Gastroesophageal sphincter (tissue), 4 donors: ENCODE measurements at regions not wholly inside any gene's neighbourhood (a gene's known extent, or its start where the extent isn't known, plus 50 kb on each side); places are given as distances from the start of the nearest gene placed in this dataset.

Experiments used
- ATAC-seq: fragments of 150-250 bp; one replicate; pipeline ENCODE4 v1.9.1; 2016; ENCODE audit warnings: mild to moderate bottlenecking, moderate library complexity
- H3K27ac ChIP-seq, 4 donors: fragments of 200-600 bp; sonication (generic) in 3 of 4; 1 replicate in 3 of 4; 2 replicates in 1 of 4; pipeline ENCODE4 v1.5.1; 2016 to 2019
- H3K27me3 ChIP-seq: fragments of 200-600 bp; sonication (generic); one replicate; pipeline ENCODE4 v1.5.1; 2019
- H3K36me3 ChIP-seq, 2 donors: fragments of 200-600 bp; sonication (generic); one replicate each; pipeline ENCODE4 v1.5.1; 2019; ENCODE audit warnings: control low read depth in 1 of 2
- H3K4me1 ChIP-seq, 3 donors: fragments of 200-600 bp; sonication (generic); 1 replicate in 2 of 3; 2 replicates in 1 of 3; pipeline ENCODE4 v1.5.1; 2016 to 2019; ENCODE audit warnings: control low read depth in 2 of 3
- H3K4me3 ChIP-seq, 2 donors: fragments of 200-600 bp; sonication (generic); one replicate each; pipeline ENCODE4 v1.5.1; 2019; ENCODE audit warnings: mild to moderate bottlenecking in 1 of 2, moderate library complexity in 1 of 2
- H3K9me3 ChIP-seq, 3 donors: fragments of 200-600 bp; sonication (generic); one replicate each; pipeline ENCODE4 v1.5.1; 2017 to 2019; ENCODE audit warnings: control low read depth in 2 of 3
- EP300 ChIP-seq: sonication (generic); formaldehyde crosslinking; IDR thresholded peaks from one replicate; pipeline ENCODE4 v1.6.1; 2017; ENCODE audit warnings: antibody characterized with exemption, mild to moderate bottlenecking
- POLR2A ChIP-seq, 2 donors: fragments of 450-650 bp; IDR thresholded peaks; one replicate each; pipeline ENCODE4 v1.6.1; 2017; ENCODE audit warnings: antibody characterized with exemption in 2 of 2, mild to moderate bottlenecking in 2 of 2, moderate library complexity in 1 of 2
- POLR2AphosphoS5 ChIP-seq: sonication (generic); formaldehyde crosslinking; IDR thresholded peaks from one replicate; pipeline ENCODE4 v1.6.1; 2017; ENCODE audit warnings: antibody characterized with exemption
- whole genome bisulfite sequencing, 2 donors: methylation state at CpG; one replicate each; pipeline ENCODE4 v1.1.5; 2018; ENCODE audit warnings: low coverage in 1 of 2; 5-methylcytosine and 5-hydroxymethylcytosine counted together
- TF ChIP-seq, protein P1 (sequence below), 4 experiments: fragments of 200-600 bp in 2 of 4; fragments of 450-650 bp in 2 of 4; sonication (generic) in 1 of 4; IDR thresholded peaks; one replicate each; pipeline ENCODE4 v1.5.1; 2017 to 2019; ENCODE audit warnings: antibody characterized with exemption in 4 of 4, mild to moderate bottlenecking in 2 of 4, moderate library complexity in 2 of 4

DNA sequence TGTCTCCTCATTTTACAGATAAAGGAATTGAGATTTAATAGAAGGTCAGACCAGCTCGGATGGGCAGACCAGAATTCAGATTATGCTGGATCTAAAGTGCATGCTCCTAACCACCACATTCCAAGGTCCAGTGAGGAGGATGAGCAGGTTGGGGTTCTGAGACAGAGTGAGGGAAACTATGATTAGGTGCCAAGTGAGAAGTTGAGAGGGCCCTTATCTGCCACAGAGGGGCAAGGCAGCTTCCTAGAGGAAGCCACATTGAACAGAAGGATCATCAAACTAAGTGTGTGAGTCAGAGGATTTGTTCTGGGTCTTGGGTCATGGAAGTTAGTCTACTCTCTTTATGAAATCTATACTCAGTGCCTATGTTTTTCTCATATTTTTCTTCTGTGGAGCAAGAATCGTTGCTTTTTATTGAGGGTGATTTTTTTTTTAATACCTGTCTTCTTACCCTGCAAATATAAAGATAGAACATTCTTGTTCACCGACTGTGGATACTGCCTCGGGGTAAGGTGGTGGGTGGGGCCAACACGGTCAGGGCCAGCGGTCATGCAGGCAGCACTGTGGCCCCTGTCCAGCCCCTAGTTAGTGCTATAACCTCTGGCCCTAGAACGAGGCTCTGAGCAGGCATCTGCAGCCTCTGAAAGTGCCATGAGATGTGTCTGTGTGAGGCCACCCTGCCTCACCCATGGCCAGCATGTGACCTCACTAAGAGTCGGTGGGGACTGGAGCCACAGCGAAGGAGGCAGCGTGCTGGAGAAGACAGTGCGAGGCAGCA lies 55.6 kb upstream of the PTHLH start:
- Histone ChIP-seq H3K27ac (no peak overlapping the region), H3K4me1 (no peaks in the 10 kb centered on the region), H3K9me3 (no peaks in the 10 kb centered on the region), H3K4me3 (no peak overlapping the region), H3K27me3 (no peaks in the 10 kb centered on the region), H3K36me3 (no peaks in the 10 kb centered on the region)
- WGBS, 2 donors: 50 to 85% methylated on average over 1 to 4 of the region's 11 CpGs
- TF ChIP-seq, protein P1, sequence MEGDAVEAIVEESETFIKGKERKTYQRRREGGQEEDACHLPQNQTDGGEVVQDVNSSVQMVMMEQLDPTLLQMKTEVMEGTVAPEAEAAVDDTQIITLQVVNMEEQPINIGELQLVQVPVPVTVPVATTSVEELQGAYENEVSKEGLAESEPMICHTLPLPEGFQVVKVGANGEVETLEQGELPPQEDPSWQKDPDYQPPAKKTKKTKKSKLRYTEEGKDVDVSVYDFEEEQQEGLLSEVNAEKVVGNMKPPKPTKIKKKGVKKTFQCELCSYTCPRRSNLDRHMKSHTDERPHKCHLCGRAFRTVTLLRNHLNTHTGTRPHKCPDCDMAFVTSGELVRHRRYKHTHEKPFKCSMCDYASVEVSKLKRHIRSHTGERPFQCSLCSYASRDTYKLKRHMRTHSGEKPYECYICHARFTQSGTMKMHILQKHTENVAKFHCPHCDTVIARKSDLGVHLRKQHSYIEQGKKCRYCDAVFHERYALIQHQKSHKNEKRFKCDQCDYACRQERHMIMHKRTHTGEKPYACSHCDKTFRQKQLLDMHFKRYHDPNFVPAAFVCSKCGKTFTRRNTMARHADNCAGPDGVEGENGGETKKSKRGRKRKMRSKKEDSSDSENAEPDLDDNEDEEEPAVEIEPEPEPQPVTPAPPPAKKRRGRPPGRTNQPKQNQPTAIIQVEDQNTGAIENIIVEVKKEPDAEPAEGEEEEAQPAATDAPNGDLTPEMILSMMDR (IDR thresholded peaks at IDR 0.05): no peak
- TF ChIP-seq EP300 (no peak), POLR2A (IDR thresholded peaks at IDR 0.05) (no peak), POLR2AphosphoS5 (no peak)
- ATAC-seq: no peak

DNA sequence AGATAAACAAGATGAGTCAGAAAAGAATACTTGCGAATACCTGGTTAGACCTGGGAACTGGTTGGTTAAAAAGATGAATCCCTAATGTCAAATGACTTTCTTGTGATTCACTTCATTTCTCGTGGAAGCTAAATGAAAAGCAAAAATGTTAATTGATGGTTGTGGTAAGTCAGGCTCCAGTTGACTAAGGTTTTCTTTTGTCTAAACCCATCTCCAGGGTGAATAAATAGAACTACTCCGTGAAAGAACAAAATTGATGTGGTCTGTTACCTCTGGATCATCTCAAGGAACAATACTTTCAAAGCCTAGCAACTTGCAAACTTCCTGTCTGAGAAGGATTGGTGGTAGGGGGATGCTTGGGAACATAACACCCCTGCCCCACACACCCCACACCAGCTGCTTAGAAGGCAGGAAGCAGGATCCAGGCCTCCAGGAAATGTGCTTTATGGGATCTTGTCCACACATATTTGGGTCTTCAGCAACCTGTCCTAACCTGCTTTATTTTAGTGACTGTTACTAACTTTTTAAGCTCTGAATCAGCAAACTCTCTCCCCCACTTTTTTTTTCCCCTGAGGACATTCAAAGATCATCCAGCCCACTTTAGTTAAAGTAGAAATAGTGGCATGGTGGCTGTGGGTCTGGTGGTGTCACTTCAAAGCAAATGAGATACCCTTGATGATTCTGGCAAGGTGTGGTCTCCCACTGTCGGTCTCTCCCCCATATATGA lies 60.4 kb upstream of the PTHLH start:
- no peak overlapping the region for H3K27ac ChIP-seq
- 64 to 78% methylated on average over 4 of the region's 4 CpGs for WGBS, 2 donors
- no peak for ATAC-seq
- no peaks in the 10 kb centered on the region for H3K9me3 ChIP-seq
- H3K36me3 ChIP-seq: no peaks in the 10 kb centered on the region
- TF ChIP-seq EP300: no peak
- H3K4me1 ChIP-seq: no peaks in the 10 kb centered on the region
- no peaks in the 10 kb centered on the region for H3K27me3 ChIP-seq
- H3K4me3 ChIP-seq: no peak overlapping the region

DNA sequence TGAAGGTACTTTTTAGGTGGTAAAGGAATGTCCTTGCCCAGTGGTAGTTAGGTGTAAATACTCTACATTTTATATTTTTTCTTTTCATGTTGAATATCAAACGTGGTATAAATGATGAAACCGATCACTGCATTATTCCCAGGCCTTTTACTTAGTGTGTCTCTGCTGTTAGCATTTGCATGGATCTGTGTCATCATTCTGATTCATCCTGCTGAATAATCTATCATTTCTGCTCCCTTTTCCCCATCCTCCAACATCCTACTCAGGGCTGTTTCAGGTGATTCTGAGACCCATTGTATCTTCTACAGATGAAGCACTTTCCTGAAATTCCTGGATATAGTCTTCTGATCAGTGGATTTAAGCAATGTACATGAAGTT lies 61.0 kb upstream of the PTHLH start:
- ATAC-seq: no peak
- Histone ChIP-seq H3K9me3 (no peaks in the 10 kb centered on the region), H3K4me3 (no peak overlapping the region), H3K27ac (no peak overlapping the region), H3K4me1 (no peaks in the 10 kb centered on the region), H3K27me3 (no peaks in the 10 kb centered on the region), H3K36me3 (no peaks in the 10 kb centered on the region)
- TF ChIP-seq EP300 (no peak), POLR2A (IDR thresholded peaks at IDR 0.05) (no peak), POLR2AphosphoS5 (no peak)
- TF ChIP-seq, protein P1 (IDR thresholded peaks at IDR 0.05): no peak
- 91 to 93% methylated on average over 2 of the region's 2 CpGs for WGBS, 2 donors

DNA sequence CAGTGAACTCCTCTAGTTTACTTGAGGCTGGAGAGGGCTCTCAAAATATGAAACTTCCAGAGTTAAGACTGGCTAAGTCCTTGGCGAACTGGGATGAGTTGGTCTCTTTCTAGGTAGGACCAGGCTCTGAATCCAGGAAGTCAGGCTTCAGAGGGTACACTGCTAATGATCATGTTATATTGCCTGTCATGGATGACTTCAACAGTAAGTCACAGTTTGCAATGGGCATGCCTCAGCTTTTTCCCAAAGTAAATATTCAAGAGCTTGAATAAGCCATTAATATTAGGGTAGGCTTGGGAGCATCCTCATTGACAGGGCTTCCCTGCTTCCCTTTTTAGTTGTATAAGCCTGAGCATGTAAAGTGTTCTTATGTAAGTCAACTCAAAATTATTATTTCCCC lies 61.7 kb upstream of the PTHLH start:
- Histone ChIP-seq H3K4me3 (no peak overlapping the region), H3K27me3 (no peaks in the 10 kb centered on the region), H3K9me3 (no peaks in the 10 kb centered on the region), H3K36me3 (no peaks in the 10 kb centered on the region), H3K4me1 (no peaks in the 10 kb centered on the region), H3K27ac (no peak overlapping the region)
- no peak for ATAC-seq
- 100% methylated on average over 1 of the region's 1 CpG; no CpG with 5 or more reads in 1 of the 2 donors for WGBS, 2 donors
- TF ChIP-seq, protein P1 (IDR thresholded peaks at IDR 0.05): no peak
- TF ChIP-seq POLR2AphosphoS5 (no peak), EP300 (no peak), POLR2A (IDR thresholded peaks at IDR 0.05) (no peak)

DNA sequence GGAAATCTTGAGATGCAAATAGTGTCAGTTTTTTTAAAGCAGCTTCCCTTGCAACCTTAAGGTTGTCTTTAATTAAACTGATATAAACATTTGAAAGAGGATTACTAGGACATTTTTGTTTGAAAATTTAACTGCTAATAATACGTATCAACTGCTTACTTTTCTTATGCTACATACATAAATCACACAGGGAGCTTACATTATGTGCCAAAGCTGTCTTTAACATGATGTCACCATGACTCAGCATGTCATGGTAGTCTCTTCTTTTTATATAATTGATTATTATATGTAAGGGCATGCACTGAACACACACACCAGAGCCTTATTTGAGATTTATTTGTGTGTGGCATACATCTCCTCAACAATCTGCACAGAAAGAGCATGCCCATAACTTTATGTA lies 63.0 kb upstream of the PTHLH start:
- H3K27ac ChIP-seq: no peak overlapping the region
- H3K9me3 ChIP-seq: no peaks in the 10 kb centered on the region
- ATAC-seq: no peak
- no peaks in the 10 kb centered on the region for H3K36me3 ChIP-seq
- 9 to 44% methylated on average over 1 of the region's 1 CpG for WGBS, 2 donors
- no peak overlapping the region for H3K4me3 ChIP-seq
- no peaks in the 10 kb centered on the region for H3K27me3 ChIP-seq
- TF ChIP-seq EP300 (no peak), POLR2AphosphoS5 (no peak), POLR2A (IDR thresholded peaks at IDR 0.05) (no peak)
- TF ChIP-seq, protein P1 (IDR thresholded peaks at IDR 0.05): no peak
- no peaks in the 10 kb centered on the region for H3K4me1 ChIP-seq
